H1 (cell line): ENCODE measurements at regions not wholly inside any gene's neighbourhood (a gene's known extent, or its start where the extent isn't known, plus 50 kb on each side); places are given as distances from the start of the nearest gene placed in this dataset.

ENCODE experiments used
- CTCF ChIA-PET: fragments of 300-600 bp; sonication (Branson Sonifier 250); formaldehyde crosslinking; loops from one replicate; lab custom pipeline; 2021; ENCODE audit not compliant: partially characterized antibody; lab: Charles Lee
- POLR2A ChIA-PET: fragments of 300-600 bp; sonication (Branson Sonifier 250); formaldehyde crosslinking; loops from one replicate; lab custom pipeline; 2021; ENCODE audit warnings: inconsistent platforms; ENCODE audit not compliant: partially characterized antibody; lab: Charles Lee
- DNase-seq, 2 experiments: peaks; one replicate each; pipeline versions ENCODE4 v3.0.0 to v3.0.0-alpha.2; 2010 to 2022; ENCODE audit warnings: low spot score in 2 of 2, low read depth in 1 of 2, mixed read lengths in 1 of 2
- FAIRE-seq: peaks from 2 replicates; lab custom pipeline; 2011; peaks lifted over from hg19 to GRCh38; lab: Jason Lieb, UNC
- H2AFZ ChIP-seq: 2 replicates; pipeline ENCODE4 v1.8.1; 2012; ENCODE audit warnings: low read length, inconsistent platforms
- H2AK5ac ChIP-seq: 2 replicates; pipeline ENCODE4 v1.6.1; 2013; ENCODE audit warnings: low read depth, low read length
- H2BK120ac ChIP-seq: replicated peaks from 2 replicates; pipeline ENCODE3; 2013; ENCODE audit warnings: low read depth, low read length, inconsistent platforms
- H2BK12ac ChIP-seq: 2 replicates; pipeline ENCODE4 v1.6.1; 2013; ENCODE audit warnings: low read depth, low read length
- H2BK15ac ChIP-seq: 2 replicates; pipeline ENCODE4 v1.6.1; 2013; ENCODE audit warnings: low read length
- H2BK20ac ChIP-seq: 2 replicates; pipeline ENCODE4 v1.6.1; 2013; ENCODE audit warnings: low read length
- H2BK5ac ChIP-seq: 2 replicates; pipeline ENCODE4 v1.6.1; 2013; ENCODE audit warnings: low read depth, low read length
- H3K14ac ChIP-seq: 2 replicates; pipeline ENCODE4 v1.6.1; 2013; ENCODE audit warnings: inconsistent platforms; ENCODE audit not compliant: insufficient read length
- H3K18ac ChIP-seq: 2 replicates; pipeline ENCODE4 v1.6.1; 2013; ENCODE audit warnings: low read length; ENCODE audit errors: extremely low read depth
- H3K23ac ChIP-seq: 2 replicates; pipeline ENCODE4 v1.6.1; 2013; ENCODE audit warnings: inconsistent platforms; ENCODE audit not compliant: insufficient read length
- H3K23me2 ChIP-seq: 2 replicates; pipeline ENCODE4 v1.6.1; 2013; ENCODE audit warnings: low read depth, low read length
- H3K27ac ChIP-seq: 2 replicates; pipeline ENCODE4 v1.6.1; 2011; ENCODE audit warnings: low read depth, low read length, inconsistent platforms
- H3K27me3 ChIP-seq, 4 experiments: replicated peaks in 1 of 4; 1 replicate in 1 of 4; 2 replicates in 3 of 4; pipeline versions ENCODE4 v1.6.1 to v1.8.1; 2011 to 2013; ENCODE audit warnings: low read length in 3 of 4, mild to moderate bottlenecking in 3 of 4, inconsistent platforms in 2 of 4, mixed read lengths in 2 of 4, moderate library complexity in 1 of 4; ENCODE audit not compliant: control insufficient read depth in 3 of 4, insufficient read depth in 3 of 4; ENCODE audit errors: extremely low read depth in 1 of 4
- H3K36me3 ChIP-seq, 4 experiments: 2 replicates each; pipeline versions ENCODE4 v1.6.1 to v1.8.1; 2011 to 2013; ENCODE audit warnings: mild to moderate bottlenecking in 4 of 4, low read length in 3 of 4, moderate library complexity in 2 of 4, control low read depth in 1 of 4, inconsistent platforms in 1 of 4; ENCODE audit not compliant: insufficient read depth in 4 of 4, control insufficient read depth in 2 of 4
- H3K4ac ChIP-seq: replicated peaks from 2 replicates; pipeline ENCODE3; 2013; ENCODE audit warnings: low read length, low read depth, mixed read lengths, inconsistent platforms; ENCODE audit not compliant: insufficient read length
- H3K4me1 ChIP-seq, 4 experiments: replicated peaks in 1 of 4; 1 replicate in 1 of 4; 2 replicates in 3 of 4; pipeline versions ENCODE4 v1.6.1 to v1.8.1; 2011 to 2013; ENCODE audit warnings: low read length in 3 of 4, inconsistent platforms in 2 of 4, mixed read lengths in 1 of 4; ENCODE audit not compliant: insufficient read depth in 4 of 4, control insufficient read depth in 3 of 4
- H3K4me2 ChIP-seq, 2 experiments: 2 replicates each; pipeline versions ENCODE4 v1.6.1 to v1.8.1; 2011 to 2013; ENCODE audit warnings: low read depth in 2 of 2, low read length in 2 of 2, control low read depth in 1 of 2, inconsistent platforms in 1 of 2, mild to moderate bottlenecking in 1 of 2; ENCODE audit not compliant: insufficient read depth in 1 of 2
- H3K4me3 ChIP-seq, 4 experiments: fragments of 200-600, 300-600 bp in 1 of 4; sonication (generic), shearing (Covaris generic), sonication (Bioruptor Twin) in 1 of 4; 2 replicates each; pipeline versions ENCODE4 v1.5.1 to v1.8.1; 2011 to 2016; ENCODE audit warnings: low read length in 4 of 4, low read depth in 3 of 4, control low read depth in 2 of 4, inconsistent platforms in 2 of 4, mild to moderate bottlenecking in 2 of 4, mixed read lengths in 1 of 4, moderate library complexity in 1 of 4; ENCODE audit not compliant: insufficient read depth in 2 of 4; ENCODE audit errors: extremely low read depth in 1 of 4
- H3K56ac ChIP-seq: replicated peaks from 2 replicates; pipeline ENCODE3; 2013; ENCODE audit warnings: low read depth, mild to moderate bottlenecking, mixed read lengths, low read length, inconsistent platforms; ENCODE audit not compliant: insufficient read length
- H3K79me1 ChIP-seq: 2 replicates; pipeline ENCODE4 v1.6.1; 2013; ENCODE audit warnings: low read depth, low read length, control low read depth
- H3K79me2 ChIP-seq, 2 experiments: 2 replicates each; pipeline versions ENCODE4 v1.6.1 to v1.8.1; 2012 to 2013; ENCODE audit warnings: low read length in 2 of 2, mild to moderate bottlenecking in 2 of 2, inconsistent platforms in 1 of 2; ENCODE audit not compliant: insufficient read depth in 2 of 2, control insufficient read depth in 1 of 2
- H3K9ac ChIP-seq, 4 experiments: replicated peaks in 1 of 4; 1 replicate in 1 of 4; 2 replicates in 3 of 4; pipeline versions ENCODE4 v1.6.1 to v1.8.1; 2011 to 2013; ENCODE audit warnings: low read depth in 3 of 4, low read length in 3 of 4, control low read depth in 2 of 4, mild to moderate bottlenecking in 2 of 4, moderate library complexity in 2 of 4, inconsistent platforms in 1 of 4; ENCODE audit errors: extremely low read depth in 1 of 4
- H3K9me3 ChIP-seq, 2 experiments: 2 replicates each; pipeline versions ENCODE4 v1.6.1 to v1.8.1; 2012 to 2013; ENCODE audit warnings: mild to moderate bottlenecking in 2 of 2, moderate library complexity in 2 of 2, control low read depth in 1 of 2, inconsistent platforms in 1 of 2, low read depth in 1 of 2, low read length in 1 of 2, mixed read lengths in 1 of 2; ENCODE audit not compliant: insufficient read depth in 2 of 2
- H4K20me1 ChIP-seq, 2 experiments: replicated peaks in 1 of 2; 2 replicates each; pipeline versions ENCODE3 to v1.8.1; 2011 to 2013; ENCODE audit warnings: inconsistent platforms in 2 of 2, low read length in 2 of 2, mild to moderate bottlenecking in 1 of 2; ENCODE audit not compliant: insufficient read depth in 2 of 2, control insufficient read depth in 1 of 2
- H4K5ac ChIP-seq: 2 replicates; pipeline ENCODE4 v1.6.1; 2013; ENCODE audit warnings: low read length, low read depth, mixed read lengths, inconsistent platforms; ENCODE audit not compliant: insufficient read length
- H4K8ac ChIP-seq: 2 replicates; pipeline ENCODE4 v1.8.0; 2013; ENCODE audit warnings: mild to moderate bottlenecking, moderate library complexity, low read length, inconsistent platforms; ENCODE audit not compliant: insufficient read depth; ENCODE audit errors: extremely low read depth
- H4K91ac ChIP-seq: replicated peaks from 2 replicates; pipeline ENCODE3; 2013; ENCODE audit warnings: low read length, mixed read lengths, inconsistent platforms; ENCODE audit not compliant: insufficient read length
- SAP30 ChIP-seq: fragments of 300-600 bp; sonication (generic); IDR thresholded peaks from 2 replicates; pipeline ENCODE4 v1.7.1; 2012; ENCODE audit warnings: low read length, moderate library complexity, mild to moderate bottlenecking, inconsistent platforms; ENCODE audit not compliant: insufficient read depth, insufficient replicate concordance
- WGBS, 2 experiments: shearing (Covaris generic) in 1 of 2; methylation state at CpG; one replicate each; pipeline versions ENCODE4 v1.1.6 to v1.1.7; 2013 to 2015; ENCODE audit warnings: low lambda C conversion rate in 2 of 2, mixed read lengths in 2 of 2, inconsistent platforms in 1 of 2, low coverage in 1 of 2, missing lambda C conversion rate in 1 of 2; ENCODE audit not compliant: insufficient replicate concordance in 2 of 2, insufficient coverage in 1 of 2, insufficient read length in 1 of 2; ENCODE audit errors: extremely low coverage in 1 of 2, missing lambda C conversion rate in 1 of 2; 5-methylcytosine and 5-hydroxymethylcytosine counted together

DNA sequence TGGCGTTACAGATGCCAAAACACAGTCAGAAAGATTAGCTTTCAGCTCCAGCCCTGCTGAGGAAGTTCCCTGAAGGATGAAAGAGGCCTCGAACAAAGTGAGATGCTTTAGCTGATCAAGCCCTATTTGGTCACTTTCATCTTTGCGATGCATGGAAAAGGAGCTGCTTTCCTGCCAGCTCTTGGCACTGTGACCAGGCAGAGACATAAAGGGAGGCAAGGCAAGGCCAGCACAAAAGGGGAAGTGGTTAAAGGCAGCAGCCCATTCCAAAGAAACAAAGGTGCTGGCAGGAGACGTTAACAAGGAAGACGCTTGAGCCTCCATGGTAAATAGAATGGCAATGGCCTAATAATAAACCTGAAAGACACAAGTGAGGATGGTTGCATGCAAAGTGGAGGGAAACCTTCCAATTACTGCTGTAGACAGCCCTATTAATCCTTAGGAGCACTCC is 617.1 kb upstream of the INTU start:
- no peak overlapping the region for H2AK5ac ChIP-seq
- TF ChIP-seq SAP30: no peak
- H2AFZ ChIP-seq: peak overlapping the region; percentile 78
- ChIA-PET POLR2A (no interaction called here), CTCF (no interaction called here)
- no peak overlapping the region for H2BK15ac ChIP-seq
- H3K9me3 ChIP-seq: no peaks in the 10 kb centered on the region
- H3K4me1 ChIP-seq: peaks cover 0 to 6% (median 0%) of the 10 kb centered on the region in 4 experiments; a peak in 3 of 7 replicates
- H2BK5ac ChIP-seq: no peak overlapping the region
- no peak overlapping the region for H4K8ac ChIP-seq
- H3K27me3 ChIP-seq: no peaks in the 10 kb centered on the region
- no peak overlapping the region for H3K4me3 ChIP-seq
- no peak overlapping the region; a peak in 1 of 4 replicates for H3K4me2 ChIP-seq
- WGBS, 2 experiments: 80% methylated on average over 5 of the region's 5 CpGs; no CpG with 5 or more reads in 1 of the 2 experiments
- H2BK20ac ChIP-seq: 0 out of 2 replicates have a peak overlapping the region, but pooled peaks have one; percentile 21
- no peaks in the 10 kb centered on the region for H3K23me2 ChIP-seq
- peak in 1 of 2 experiments; percentile 46 for DNase-seq
- no peaks in the 10 kb centered on the region for H4K20me1 ChIP-seq
- no peak overlapping the region for H3K23ac ChIP-seq
- H3K4ac ChIP-seq: no peak overlapping the region
- H3K79me2 ChIP-seq: no peaks in the 10 kb centered on the region
- H4K5ac ChIP-seq: no peak overlapping the region
- no peak overlapping the region for H3K18ac ChIP-seq
- FAIRE-seq: no peak
- no peaks in the 10 kb centered on the region for H3K36me3 ChIP-seq
- H3K14ac ChIP-seq: no peak overlapping the region
- no peak overlapping the region for H3K27ac ChIP-seq
- 0 out of 2 replicates have a peak overlapping the region, but pooled peaks have one; percentile 83 for H2BK12ac ChIP-seq
- no peak overlapping the region for H3K9ac ChIP-seq
- H4K91ac ChIP-seq: no peak overlapping the region
- H2BK120ac ChIP-seq: no peak overlapping the region
- no peak overlapping the region for H3K56ac ChIP-seq
- no peaks in the 10 kb centered on the region for H3K79me1 ChIP-seq
